ENCODE measurements at regions not wholly inside any gene's neighbourhood (a gene's known extent, or its start where the extent isn't known, plus 50 kb on each side); places are given as distances from the start of the nearest gene placed in this dataset.

DNA sequence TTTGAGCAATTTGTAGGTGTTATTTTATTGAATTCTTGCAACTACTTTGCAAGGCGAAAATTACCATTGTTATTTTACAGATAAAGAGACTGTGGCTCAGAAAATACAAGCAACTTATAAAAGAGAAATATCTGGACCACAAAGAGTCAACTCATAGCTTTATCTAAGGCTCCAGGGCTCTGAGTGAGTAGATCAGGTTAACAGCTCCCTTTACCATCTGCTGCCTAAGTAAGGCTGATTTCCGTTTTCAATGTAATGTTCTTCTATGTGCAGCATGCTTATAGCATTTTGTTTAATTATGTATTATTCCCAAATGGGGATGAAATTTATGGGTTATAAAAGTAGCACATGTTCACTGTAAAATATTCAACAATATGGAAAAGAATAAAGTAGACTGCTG is 299.1 kb upstream of the TNP1 start:
- no peak overlapping the region for H3K27ac Mint-ChIP-seq
- Histone ChIP-seq H4K20me1 (ENCODE audit: control insufficient read depth, insufficient read depth, low read length, poor library complexity, severe bottlenecking) (no peaks in the 10 kb centered on the region), H3K36me3 (replicated peaks in 1 of 2; ENCODE audit: control extremely low read depth in 1 of 2, control insufficient read depth in 1 of 2, extremely low read depth in 1 of 2, insufficient read depth in 2 of 2, low read length in 1 of 2) (no peaks in the 10 kb centered on the region), H3K9ac (ENCODE audit: low read length) (no peak overlapping the region), H3K79me2 (ENCODE audit: control insufficient read depth, insufficient read depth, low read length) (no peaks in the 10 kb centered on the region), H3K9me3 (ENCODE audit: control extremely low read depth in 1 of 3, control insufficient read depth in 2 of 3, insufficient read depth in 1 of 3, low read length in 2 of 3) (peaks cover 0 to 5% (median 0%) of the 10 kb centered on the region in 3 donors), H3K4me1 (ENCODE audit: control insufficient read depth in 2 of 2, insufficient read depth in 2 of 2, low read length in 2 of 2) (peaks cover 0 to 5% of the 10 kb centered on the region in 2 donors), H3K27me3 (replicated peaks in 1 of 4; ENCODE audit: control extremely low read depth in 1 of 4, control insufficient read depth in 3 of 4, insufficient read depth in 4 of 4, low read length in 3 of 4) (peaks cover 0 to 14% (median 3%) of the 10 kb centered on the region in 4 experiments), H2AFZ (ENCODE audit: insufficient read depth, low read depth, low read length, poor library complexity, severe bottlenecking) (no peak overlapping the region), H3K4me2 (replicated peaks; ENCODE audit: low read depth, low read length, poor library complexity, severe bottlenecking) (no peak overlapping the region), H3K4me3 (ENCODE audit: control extremely low read depth in 1 of 5, extremely low read depth in 1 of 5, insufficient read depth in 1 of 5, low read depth in 2 of 5, low read length in 4 of 5) (no peak overlapping the region), H3K27ac (ENCODE audit: low read length in 2 of 2) (no peak overlapping the region)
- no peak overlapping the region for H3K4me3 Mint-ChIP-seq
- CTCF ChIA-PET = no interaction called here
- intact Hi-C loops (cut with micrococcal nuclease) = no loop called here
- no CpG with 5 or more reads among the region's 2 CpGs for WGBS (ENCODE audit: insufficient coverage)
- H3K4me1 Mint-ChIP-seq = no peaks in the 10 kb centered on the region
- POLR2A ChIA-PET = no interaction called here
- H3K27me3 Mint-ChIP-seq = peaks cover 44% of the 10 kb centered on the region
- ATAC-seq (ENCODE audit: low read depth) = no peak
- TF ChIP-seq, protein P1, sequence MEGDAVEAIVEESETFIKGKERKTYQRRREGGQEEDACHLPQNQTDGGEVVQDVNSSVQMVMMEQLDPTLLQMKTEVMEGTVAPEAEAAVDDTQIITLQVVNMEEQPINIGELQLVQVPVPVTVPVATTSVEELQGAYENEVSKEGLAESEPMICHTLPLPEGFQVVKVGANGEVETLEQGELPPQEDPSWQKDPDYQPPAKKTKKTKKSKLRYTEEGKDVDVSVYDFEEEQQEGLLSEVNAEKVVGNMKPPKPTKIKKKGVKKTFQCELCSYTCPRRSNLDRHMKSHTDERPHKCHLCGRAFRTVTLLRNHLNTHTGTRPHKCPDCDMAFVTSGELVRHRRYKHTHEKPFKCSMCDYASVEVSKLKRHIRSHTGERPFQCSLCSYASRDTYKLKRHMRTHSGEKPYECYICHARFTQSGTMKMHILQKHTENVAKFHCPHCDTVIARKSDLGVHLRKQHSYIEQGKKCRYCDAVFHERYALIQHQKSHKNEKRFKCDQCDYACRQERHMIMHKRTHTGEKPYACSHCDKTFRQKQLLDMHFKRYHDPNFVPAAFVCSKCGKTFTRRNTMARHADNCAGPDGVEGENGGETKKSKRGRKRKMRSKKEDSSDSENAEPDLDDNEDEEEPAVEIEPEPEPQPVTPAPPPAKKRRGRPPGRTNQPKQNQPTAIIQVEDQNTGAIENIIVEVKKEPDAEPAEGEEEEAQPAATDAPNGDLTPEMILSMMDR (IDR thresholded peaks at IDR 0.05) = no peak
- TF ChIP-seq EZH2 (IDR thresholded peaks at IDR 0.05; ENCODE audit: borderline replicate concordance, insufficient read depth, low read depth, low read length, poor library complexity, severe bottlenecking) = no peak
- no peaks in the 10 kb centered on the region for H3K9me3 Mint-ChIP-seq (ENCODE audit: insufficient read depth)
- no peak for DNase-seq

DNA sequence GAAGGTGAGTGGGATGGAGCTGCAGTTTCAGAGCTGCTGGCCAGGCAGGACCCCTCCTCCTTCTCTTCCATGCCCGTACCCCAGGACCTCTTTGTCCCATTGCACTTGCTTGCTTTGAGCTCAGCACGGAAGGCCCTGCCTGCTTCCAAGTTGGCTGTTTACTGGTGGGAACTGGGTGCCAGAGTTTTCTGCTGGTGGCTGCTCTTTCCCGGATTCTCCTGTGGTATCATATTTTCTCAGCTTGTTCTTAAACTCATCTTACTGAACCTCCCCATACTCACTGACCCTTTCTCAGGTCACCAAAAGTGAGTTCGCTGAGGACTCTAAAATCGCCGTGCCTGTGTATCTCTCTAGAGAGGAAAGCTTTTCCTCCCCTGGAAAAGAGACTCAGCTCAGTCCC is 297.7 kb upstream of the TNP1 start:
- Mint-ChIP-seq H3K4me3 (no peak overlapping the region), H3K27me3 (peaks cover 31% of the 10 kb centered on the region), H3K9me3 (ENCODE audit: insufficient read depth) (no peaks in the 10 kb centered on the region), H3K4me1 (no peaks in the 10 kb centered on the region), H3K27ac (no peak overlapping the region)
- peaks cover 0 to 5% (median 0%) of the 10 kb centered on the region in 3 donors for H3K9me3 ChIP-seq (ENCODE audit: control extremely low read depth in 1 of 3, control insufficient read depth in 2 of 3, insufficient read depth in 1 of 3, low read length in 2 of 3)
- no peak for ATAC-seq (ENCODE audit: low read depth)
- H3K27me3 ChIP-seq (replicated peaks in 1 of 4; ENCODE audit: control extremely low read depth in 1 of 4, control insufficient read depth in 3 of 4, insufficient read depth in 4 of 4, low read length in 3 of 4) = peaks cover 0 to 10% (median 3%) of the 10 kb centered on the region in 4 experiments
- H4K20me1 ChIP-seq (ENCODE audit: control insufficient read depth, insufficient read depth, low read length, poor library complexity, severe bottlenecking) = no peaks in the 10 kb centered on the region
- no peak for DNase-seq
- no peak overlapping the region for H3K4me3 ChIP-seq (ENCODE audit: control extremely low read depth in 1 of 5, extremely low read depth in 1 of 5, insufficient read depth in 1 of 5, low read depth in 2 of 5, low read length in 4 of 5)
- no peaks in the 10 kb centered on the region for H3K36me3 ChIP-seq (replicated peaks in 1 of 2; ENCODE audit: control extremely low read depth in 1 of 2, control insufficient read depth in 1 of 2, extremely low read depth in 1 of 2, insufficient read depth in 2 of 2, low read length in 1 of 2)
- CTCF ChIA-PET = no interaction called here
- no peak overlapping the region for H3K4me2 ChIP-seq (replicated peaks; ENCODE audit: low read depth, low read length, poor library complexity, severe bottlenecking)
- H3K79me2 ChIP-seq (ENCODE audit: control insufficient read depth, insufficient read depth, low read length) = no peaks in the 10 kb centered on the region
- POLR2A ChIA-PET = no interaction called here
- H2AFZ ChIP-seq (ENCODE audit: insufficient read depth, low read depth, low read length, poor library complexity, severe bottlenecking) = no peak overlapping the region
- TF ChIP-seq, protein P1 (IDR thresholded peaks at IDR 0.05) = no peak
- TF ChIP-seq EZH2 (IDR thresholded peaks at IDR 0.05; ENCODE audit: borderline replicate concordance, insufficient read depth, low read depth, low read length, poor library complexity, severe bottlenecking) = no peak
- no peak overlapping the region for H3K27ac ChIP-seq (ENCODE audit: low read length in 2 of 2)
- no peak overlapping the region for H3K9ac ChIP-seq (ENCODE audit: low read length)
- H3K4me1 ChIP-seq (ENCODE audit: control insufficient read depth in 2 of 2, insufficient read depth in 2 of 2, low read length in 2 of 2) = peaks cover 0 to 5% of the 10 kb centered on the region in 2 donors
- WGBS (ENCODE audit: insufficient coverage) = 100% methylated on average over 4 of the region's 6 CpGs
- intact Hi-C loops (cut with micrococcal nuclease) = no loop called here
